ENCODE measurements at regions not wholly inside any gene's neighbourhood (a gene's known extent, or its start where the extent isn't known, plus 50 kb on each side); places are given as distances from the start of the nearest gene placed in this dataset.

GRCh38 chr2:19670303-19670702, 231.5 kb downstream of the TTC32 start:
- Mint-ChIP-seq H3K9me3 (no peaks in the 10 kb centered on the region), H3K4me1 (ENCODE audit: low read depth) (no peaks in the 10 kb centered on the region), H3K27me3 (peaks cover 11% of the 10 kb centered on the region), H3K36me3 (ENCODE audit: low read depth) (no peaks in the 10 kb centered on the region), H3K27ac (no peak overlapping the region), H3K4me3 (no peak overlapping the region)
- TF ChIP-seq CTCF (IDR thresholded peaks at IDR 0.05) = no peak
- CTCF ChIA-PET = no interaction called here
- DNase-seq (no peak), ATAC-seq (no peak)
- intact Hi-C loops (cut with micrococcal nuclease) = no loop called here
- POLR2A ChIA-PET = no interaction called here

GRCh38 chr2:19669559-19669958, 232.2 kb downstream of the TTC32 start:
- H3K27ac Mint-ChIP-seq = no peak overlapping the region
- ATAC-seq = no peak

GRCh38 chr2:19669126-19669525, 232.7 kb downstream of the TTC32 start:
- Mint-ChIP-seq H3K9me3 (no peaks in the 10 kb centered on the region), H3K4me1 (ENCODE audit: low read depth) (no peaks in the 10 kb centered on the region), H3K27ac (no peak overlapping the region), H3K27me3 (peaks cover 10% of the 10 kb centered on the region), H3K4me3 (no peak overlapping the region), H3K36me3 (ENCODE audit: low read depth) (no peaks in the 10 kb centered on the region)
- ChIA-PET POLR2A (no interaction called here), CTCF (no interaction called here)
- intact Hi-C loops (cut with micrococcal nuclease) = no loop called here
- TF ChIP-seq CTCF (IDR thresholded peaks at IDR 0.05) = no peak
- ATAC-seq = no peak
- no peak for DNase-seq

More at GRCh38 chr2:19669559-19669958, 232.2 kb downstream of the TTC32 start:
- POLR2A ChIA-PET = no interaction called here
- Mint-ChIP-seq H3K4me1 (ENCODE audit: low read depth) (no peaks in the 10 kb centered on the region), H3K27me3 (peaks cover 11% of the 10 kb centered on the region), H3K4me3 (no peak overlapping the region), H3K9me3 (no peaks in the 10 kb centered on the region), H3K36me3 (ENCODE audit: low read depth) (no peaks in the 10 kb centered on the region)
- intact Hi-C loops (cut with micrococcal nuclease) = no loop called here
- no peak for TF ChIP-seq CTCF (IDR thresholded peaks at IDR 0.05)
- CTCF ChIA-PET = no interaction called here
- no peak for DNase-seq

GRCh38 chr2:19667536-19667949, 234.2 kb downstream of the TTC32 start:
- intact Hi-C loops (cut with micrococcal nuclease) = no loop called here
- Mint-ChIP-seq H3K36me3 (ENCODE audit: low read depth) (no peaks in the 10 kb centered on the region), H3K27me3 (peaks cover 9% of the 10 kb centered on the region), H3K4me1 (ENCODE audit: low read depth) (no peaks in the 10 kb centered on the region), H3K4me3 (no peak overlapping the region), H3K27ac (no peak overlapping the region), H3K9me3 (no peaks in the 10 kb centered on the region)
- POLR2A ChIA-PET = no interaction called here
- ATAC-seq (no peak), DNase-seq (no peak)
- CTCF ChIA-PET = no interaction called here
- no peak for TF ChIP-seq CTCF (IDR thresholded peaks at IDR 0.05)

GRCh38 chr2:19667085-19667484, 234.7 kb downstream of the TTC32 start:
- ATAC-seq (no peak), DNase-seq (no peak)
- intact Hi-C loops (cut with micrococcal nuclease) = no loop called here
- no peaks in the 10 kb centered on the region for H3K4me1 Mint-ChIP-seq (ENCODE audit: low read depth)
- CTCF ChIA-PET = no interaction called here
- H3K27ac Mint-ChIP-seq = no peak overlapping the region
- H3K9me3 Mint-ChIP-seq = no peaks in the 10 kb centered on the region
- no peak overlapping the region for H3K4me3 Mint-ChIP-seq
- POLR2A ChIA-PET = no interaction called here
- no peak for TF ChIP-seq CTCF (IDR thresholded peaks at IDR 0.05)
- H3K27me3 Mint-ChIP-seq = peaks cover 9% of the 10 kb centered on the region
- no peaks in the 10 kb centered on the region for H3K36me3 Mint-ChIP-seq (ENCODE audit: low read depth)
